HCT116 (cell line): ENCODE measurements at regions not wholly inside any gene's neighbourhood (a gene's known extent, or its start where the extent isn't known, plus 50 kb on each side); places are given as distances from the start of the nearest gene placed in this dataset.
"Not testable (repeated sequence)": the region's sequence is repeated elsewhere in the genome, so short reads cannot be mapped to it uniquely, and the experiment has no call there.

ENCODE experiments used
- ATAC-seq: fragments of 200-7000 bp; cut with Tn5 transposase; 2 replicates; pipeline ENCODE4 v1.9.1; 2020; ENCODE audit warnings: mild to moderate bottlenecking, moderate library complexity
- BruUV-seq: library from RNA; stranded (reverse); fragments of 400-500 nt; replicated peaks from 2 replicates; lab custom pipeline; 2021; lab: Mats Ljungman, UMichigan
- CTCF ChIA-PET: fragments of 300-600 bp; sonication (Branson Sonifier 250); formaldehyde crosslinking; loops from one replicate; lab custom pipeline; 2021; ENCODE audit warnings: antibody characterized with exemption; lab: Charles Lee
- POLR2A ChIA-PET: fragments of 300-600, 350-600 bp; sonication (Branson Sonifier 250); formaldehyde crosslinking; loops from one replicate; lab custom pipeline; 2021; ENCODE audit warnings: antibody characterized with exemption; lab: Charles Lee
- RAD21 ChIA-PET, 2 experiments: fragments of 300-600 bp; sonication (Branson Sonifier 250); formaldehyde crosslinking; loops; one replicate each; lab custom pipeline; 2023; ENCODE audit warnings: low total read pairs in 2 of 2; ENCODE audit not compliant: uncharacterized antibody in 2 of 2, unreplicated experiment in 2 of 2, low non-redundant PET in 1 of 2; lab: Charles Lee
- DNase-seq: peaks from one replicate; pipeline ENCODE4 v3.0.0-alpha.2; 2010; ENCODE audit warnings: low read depth, low spot score
- H2AFZ ChIP-seq: fragments of 200-600 bp; shearing (Covaris generic), sonication (generic); 2 replicates; pipeline ENCODE4 v1.6.1; 2017; ENCODE audit warnings: low read depth, mixed run types, mixed read lengths, antibody characterized with exemption, low read length; ENCODE audit not compliant: poor library complexity, severe bottlenecking
- H3K27ac ChIP-seq: 2 replicates; pipeline ENCODE4 v1.5.1; 2012; ENCODE audit warnings: low read depth, low read length
- H3K27me3 ChIP-seq: fragments of 200-600 bp; sonication (generic); 2 replicates; pipeline ENCODE4 v1.6.1; 2016; ENCODE audit warnings: mixed run types, low read length, mixed read lengths; ENCODE audit not compliant: insufficient read depth
- H3K36me3 ChIP-seq, 2 experiments: fragments of 200-500 bp in 1 of 2; fragments of 200-600 bp in 1 of 2; sonication (Bioruptor generic) in 1 of 2; sonication (generic) in 1 of 2; 2 replicates each; pipeline versions ENCODE4 v1.5.1 to v1.6.1; 2014 to 2016; ENCODE audit warnings: low read length in 2 of 2, inconsistent platforms in 1 of 2, mixed read lengths in 1 of 2, mixed run types in 1 of 2; ENCODE audit not compliant: insufficient read depth in 2 of 2, control insufficient read depth in 1 of 2
- H3K4me1 ChIP-seq, 2 experiments: fragments of 200-600 bp in 1 of 2; sonication (generic) in 1 of 2; 2 replicates each; pipeline versions ENCODE4 v1.5.1 to v1.6.1; 2012 to 2017; ENCODE audit warnings: low read length in 2 of 2, inconsistent platforms in 1 of 2, mild to moderate bottlenecking in 1 of 2, mixed read lengths in 1 of 2, mixed run types in 1 of 2, moderate library complexity in 1 of 2; ENCODE audit not compliant: insufficient read depth in 2 of 2, control insufficient read depth in 1 of 2
- H3K4me2 ChIP-seq: fragments of 200-600 bp; sonication (generic); 2 replicates; pipeline ENCODE4 v1.6.1; 2017; ENCODE audit warnings: mixed run types, low read length, mixed read lengths
- H3K4me3 ChIP-seq, 2 experiments: fragments of 200-600 bp in 1 of 2; sonication (generic) in 1 of 2; replicated peaks in 1 of 2; 2 replicates each; pipeline ENCODE4 v1.5.1; 2011 to 2016; ENCODE audit warnings: low read length in 2 of 2, control low read depth in 1 of 2, low read depth in 1 of 2, mild to moderate bottlenecking in 1 of 2, mixed read lengths in 1 of 2, mixed run types in 1 of 2
- H3K79me2 ChIP-seq: fragments of 200-600 bp; sonication (generic); 2 replicates; pipeline ENCODE4 v1.6.1; 2017; ENCODE audit warnings: mild to moderate bottlenecking, mixed run types, low read length, moderate library complexity, mixed read lengths; ENCODE audit not compliant: insufficient read depth
- H3K9ac ChIP-seq: fragments of 200-600 bp; sonication (generic); 2 replicates; pipeline ENCODE4 v1.6.1; 2016; ENCODE audit warnings: low read length, mixed read lengths
- H3K9me2 ChIP-seq: fragments of 200-600 bp; sonication (generic), shearing (Covaris generic); 2 replicates; pipeline ENCODE4 v1.6.1; 2017; ENCODE audit warnings: mixed run types, mild to moderate bottlenecking, moderate library complexity; ENCODE audit not compliant: insufficient read depth
- H3K9me3 ChIP-seq, 2 experiments: fragments of 200-500 bp in 1 of 2; fragments of 200-600 bp in 1 of 2; sonication (Bioruptor generic) in 1 of 2; sonication (generic) in 1 of 2; 2 replicates each; pipeline ENCODE4 v1.6.1; 2014 to 2017; ENCODE audit warnings: low read length in 2 of 2, mixed read lengths in 2 of 2, inconsistent platforms in 1 of 2, low read depth in 1 of 2, mild to moderate bottlenecking in 1 of 2, mixed run types in 1 of 2, moderate library complexity in 1 of 2; ENCODE audit not compliant: control insufficient read depth in 1 of 2, insufficient read depth in 1 of 2
- H4K20me1 ChIP-seq: fragments of 200-600 bp; sonication (generic), shearing (Covaris generic); 2 replicates; pipeline ENCODE4 v1.6.1; 2017; ENCODE audit warnings: mixed run types, mild to moderate bottlenecking, moderate library complexity; ENCODE audit not compliant: insufficient read depth
- CEBPB ChIP-seq: IDR thresholded peaks from 2 replicates; pipeline ENCODE4 v1.6.1; 2012; ENCODE audit warnings: low read depth
- EZH2 ChIP-seq: fragments of 200-600 bp; sonication (generic); IDR thresholded peaks from 2 replicates; pipeline ENCODE4 v1.6.1; 2017; ENCODE audit warnings: antibody characterized with exemption, mixed run types
- TCF7L2 ChIP-seq: IDR thresholded peaks from 2 replicates; pipeline ENCODE4 v1.7.0; 2011; ENCODE audit warnings: borderline replicate concordance, inconsistent platforms; ENCODE audit not compliant: insufficient read depth, insufficient read length; ENCODE audit errors: extremely low read depth
- intact Hi-C: fragments of 100-400 bp; cut with micrococcal nuclease; formaldehyde crosslinking; loops from 2 replicates; pipeline ENCODE4 v1.10.0; 2022
- TF ChIP-seq, protein P1 (sequence below): IDR thresholded peaks from 2 replicates; pipeline ENCODE4 v1.6.1; 2012

DNA sequence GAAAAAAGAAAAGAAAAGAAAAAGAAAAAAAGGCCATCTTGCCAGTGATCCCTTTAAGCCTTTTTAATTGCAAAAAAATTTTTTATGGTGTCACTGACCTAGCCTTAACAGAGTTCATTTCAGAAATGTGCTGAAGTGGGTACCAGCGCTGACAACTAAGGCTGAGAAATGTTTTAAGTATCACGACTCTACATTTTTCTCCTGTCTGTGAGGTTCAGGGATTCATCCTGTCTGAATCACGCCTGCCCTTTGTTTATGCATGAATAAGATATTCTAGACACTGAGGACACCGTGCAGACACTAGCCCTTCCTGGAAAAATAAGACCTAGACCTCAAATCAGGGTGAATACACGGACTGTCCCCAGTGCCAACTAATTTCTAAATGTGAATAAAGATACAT lies 154.4 kb upstream of the NOCT start:
- Histone ChIP-seq H3K4me3 (no peak overlapping the region), H3K9me3 (no peaks in the 10 kb centered on the region), H3K9me2 (no peaks in the 10 kb centered on the region), H2AFZ (no peak overlapping the region), H3K79me2 (no peaks in the 10 kb centered on the region), H3K9ac (no peak overlapping the region), H3K4me1 (peaks cover 0 to 10% of the 10 kb centered on the region in 2 experiments; a peak in 2 of 4 replicates), H4K20me1 (no peaks in the 10 kb centered on the region), H3K4me2 (no peak overlapping the region), H3K27me3 (no peaks in the 10 kb centered on the region), H3K27ac (no peak overlapping the region)
- intact Hi-C loops = no loop called here
- ChIA-PET CTCF (no interaction called here), RAD21 (no interaction called here), POLR2A (no interaction called here)
- ATAC-seq = no peak
- no TSS peak for BruUV-seq
- no peak for DNase-seq
- TF ChIP-seq, protein P1, sequence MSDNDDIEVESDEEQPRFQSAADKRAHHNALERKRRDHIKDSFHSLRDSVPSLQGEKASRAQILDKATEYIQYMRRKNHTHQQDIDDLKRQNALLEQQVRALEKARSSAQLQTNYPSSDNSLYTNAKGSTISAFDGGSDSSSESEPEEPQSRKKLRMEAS = no peak
- TF ChIP-seq EZH2 (no peak), CEBPB (no peak), TCF7L2 (no peak)
- TF ChIP-seq, all 23 proteins: peak for 0
- H3K36me3 ChIP-seq = no peaks in the 10 kb centered on the region

DNA sequence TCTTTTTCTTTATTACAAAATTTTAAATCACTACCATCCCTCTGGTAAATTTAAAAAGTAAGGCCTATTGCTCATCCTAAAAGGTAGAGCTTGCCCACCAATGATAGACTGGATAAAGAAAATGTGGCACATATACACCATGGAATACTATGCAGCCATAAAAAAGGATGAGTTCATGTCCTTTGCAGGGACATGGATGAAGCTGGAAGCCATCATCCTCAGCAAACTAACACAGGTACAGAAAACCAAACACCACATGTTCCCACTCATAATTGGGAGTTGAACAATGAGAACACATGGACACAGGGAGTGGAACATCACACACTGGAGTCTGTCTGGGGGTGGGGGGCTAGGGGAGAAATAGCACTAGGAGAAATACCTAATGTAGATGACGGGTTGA lies 155.2 kb upstream of the NOCT start:
- H4K20me1 ChIP-seq, RAD21 ChIA-PET, H3K79me2 ChIP-seq, CTCF ChIA-PET, H3K4me3 ChIP-seq, H3K36me3 ChIP-seq, ATAC-seq, H3K4me1 ChIP-seq, H3K9me2 ChIP-seq, POLR2A ChIA-PET, H3K9me3 ChIP-seq, BruUV-seq, intact Hi-C loops, H2AFZ ChIP-seq, DNase-seq, H3K27ac ChIP-seq, H3K4me2 ChIP-seq, H3K9ac ChIP-seq, H3K27me3 ChIP-seq: not testable (repeated sequence)
